K562 (cell line): ENCODE measurements at regions not wholly inside any gene's neighbourhood (a gene's known extent, or its start where the extent isn't known, plus 50 kb on each side); places are given as distances from the start of the nearest gene placed in this dataset.

Experiments
- ATF2 ChIP-seq: sonication (generic); formaldehyde crosslinking; IDR thresholded peaks from 2 replicates; pipeline ENCODE4 v1.8.1; 2022; ENCODE audit warnings: missing genetic modification reagents
- CHD2 ChIP-seq: IDR thresholded peaks from 2 replicates; pipeline ENCODE4 v1.6.1; 2011; ENCODE audit warnings: low read depth, low read length
- PHF21A ChIP-seq: fragments of 450-650 bp; IDR thresholded peaks from 2 replicates; pipeline ENCODE4 v1.6.1; 2017; ENCODE audit warnings: low read depth, borderline replicate concordance
- RCOR1 ChIP-seq, 2 experiments: IDR thresholded peaks; 2 replicates each; pipeline ENCODE4 v1.6.1; 2012; ENCODE audit warnings: low read depth in 2 of 2, low read length in 2 of 2, borderline replicate concordance in 1 of 2, improper control_type of control experiment in 1 of 2
- SREBF2 ChIP-seq: sonication (generic); formaldehyde crosslinking; IDR thresholded peaks from 2 replicates; pipeline ENCODE4 v1.4.0; 2020; ENCODE audit warnings: mild to moderate bottlenecking, missing genetic modification reagents
- TOE1 ChIP-seq, 2 experiments: fragments of 450-650 bp in 1 of 2; sonication (generic) in 1 of 2; formaldehyde crosslinking in 1 of 2; IDR thresholded peaks; 2 replicates each; pipeline versions ENCODE4 v1.7.1 to v1.8.0; 2016 to 2022; ENCODE audit warnings: borderline replicate concordance in 2 of 2, mild to moderate bottlenecking in 2 of 2, antibody characterized with exemption in 1 of 2, inconsistent platforms in 1 of 2, low read depth in 1 of 2, missing genetic modification reagents in 1 of 2, moderate library complexity in 1 of 2
- ZFP36 ChIP-seq: fragments of 150-350 bp; IDR thresholded peaks from 2 replicates; pipeline ENCODE4 v1.6.1; 2018; ENCODE audit warnings: low read length, low read depth; ENCODE audit not compliant: partially characterized antibody
- ZFX ChIP-seq: sonication (generic); formaldehyde crosslinking; IDR thresholded peaks from 2 replicates; pipeline ENCODE4 v1.8.0; 2022; ENCODE audit warnings: mild to moderate bottlenecking, missing genetic modification reagents, moderate library complexity
- ZNF830 ChIP-seq: fragments of 250-450 bp; sonication (Bioruptor Pico); IDR thresholded peaks from 2 replicates; pipeline ENCODE4 v1.5.0; 2021; ENCODE audit warnings: mild to moderate bottlenecking
- TF ChIP-seq, protein P1 (sequence below), 2 experiments: fragments of 450-650 bp in 1 of 2; sonication (generic) in 1 of 2; formaldehyde crosslinking; conservative IDR thresholded peaks; 2 replicates each; pipeline versions ENCODE4 v1.4.0 to v1.8.1; 2020 to 2022; ENCODE audit warnings: mild to moderate bottlenecking in 1 of 2, missing genetic modification reagents in 1 of 2
- TF ChIP-seq, protein P2 (sequence below): sonication (generic); formaldehyde crosslinking; IDR thresholded peaks from 2 replicates; pipeline ENCODE4 v1.4.0; 2020; ENCODE audit warnings: mild to moderate bottlenecking, missing genetic modification reagents
- TF ChIP-seq, protein P3 (sequence below), 2 experiments: fragments of 450-650 bp; formaldehyde crosslinking in 1 of 2; IDR thresholded peaks; 2 replicates each; pipeline versions ENCODE4 v1.4.0 to v1.6.1; 2014 to 2020; ENCODE audit warnings: mild to moderate bottlenecking in 2 of 2, borderline replicate concordance in 1 of 2, low read depth in 1 of 2
- TF ChIP-seq, protein P4 (sequence below): fragments of 450-650 bp; formaldehyde crosslinking; IDR thresholded peaks from 2 replicates; pipeline ENCODE4 v1.4.0; 2020; ENCODE audit warnings: mild to moderate bottlenecking, moderate library complexity

- TF ChIP-seq, protein P1, sequence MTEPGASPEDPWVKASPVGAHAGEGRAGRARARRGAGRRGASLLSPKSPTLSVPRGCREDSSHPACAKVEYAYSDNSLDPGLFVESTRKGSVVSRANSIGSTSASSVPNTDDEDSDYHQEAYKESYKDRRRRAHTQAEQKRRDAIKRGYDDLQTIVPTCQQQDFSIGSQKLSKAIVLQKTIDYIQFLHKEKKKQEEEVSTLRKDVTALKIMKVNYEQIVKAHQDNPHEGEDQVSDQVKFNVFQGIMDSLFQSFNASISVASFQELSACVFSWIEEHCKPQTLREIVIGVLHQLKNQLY (CRISPR knock-in tag; conservative IDR thresholded peaks at IDR 0.05), result no peak
- no peak for TF ChIP-seq PHF21A
- peak in 1 of 2 experiments; percentile 79; a peak in 1 of 4 replicates for TF ChIP-seq RCOR1 (IDR thresholded peaks at IDR 0.05; ENCODE audit: borderline replicate concordance in 1 of 2, low read depth in 2 of 2, low read length in 2 of 2)
- TF ChIP-seq CHD2, result peak; percentile 63
- no peak for TF ChIP-seq ZFX
- no peak for TF ChIP-seq SREBF2 (CRISPR knock-in tag)
- no peak for TF ChIP-seq TOE1 (IDR thresholded peaks at IDR 0.05; ENCODE audit: borderline replicate concordance)
- TF ChIP-seq TOE1 (CRISPR knock-in tag; IDR thresholded peaks at IDR 0.05; ENCODE audit: borderline replicate concordance, low read depth), result no peak
- no peak for TF ChIP-seq ZNF830 (CRISPR knock-in tag)
- TF ChIP-seq, protein P2, sequence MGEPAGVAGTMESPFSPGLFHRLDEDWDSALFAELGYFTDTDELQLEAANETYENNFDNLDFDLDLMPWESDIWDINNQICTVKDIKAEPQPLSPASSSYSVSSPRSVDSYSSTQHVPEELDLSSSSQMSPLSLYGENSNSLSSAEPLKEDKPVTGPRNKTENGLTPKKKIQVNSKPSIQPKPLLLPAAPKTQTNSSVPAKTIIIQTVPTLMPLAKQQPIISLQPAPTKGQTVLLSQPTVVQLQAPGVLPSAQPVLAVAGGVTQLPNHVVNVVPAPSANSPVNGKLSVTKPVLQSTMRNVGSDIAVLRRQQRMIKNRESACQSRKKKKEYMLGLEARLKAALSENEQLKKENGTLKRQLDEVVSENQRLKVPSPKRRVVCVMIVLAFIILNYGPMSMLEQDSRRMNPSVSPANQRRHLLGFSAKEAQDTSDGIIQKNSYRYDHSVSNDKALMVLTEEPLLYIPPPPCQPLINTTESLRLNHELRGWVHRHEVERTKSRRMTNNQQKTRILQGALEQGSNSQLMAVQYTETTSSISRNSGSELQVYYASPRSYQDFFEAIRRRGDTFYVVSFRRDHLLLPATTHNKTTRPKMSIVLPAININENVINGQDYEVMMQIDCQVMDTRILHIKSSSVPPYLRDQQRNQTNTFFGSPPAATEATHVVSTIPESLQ (CRISPR knock-in tag), result no peak
- TF ChIP-seq ATF2 (CRISPR knock-in tag), result no peak
- TF ChIP-seq, protein P3, sequence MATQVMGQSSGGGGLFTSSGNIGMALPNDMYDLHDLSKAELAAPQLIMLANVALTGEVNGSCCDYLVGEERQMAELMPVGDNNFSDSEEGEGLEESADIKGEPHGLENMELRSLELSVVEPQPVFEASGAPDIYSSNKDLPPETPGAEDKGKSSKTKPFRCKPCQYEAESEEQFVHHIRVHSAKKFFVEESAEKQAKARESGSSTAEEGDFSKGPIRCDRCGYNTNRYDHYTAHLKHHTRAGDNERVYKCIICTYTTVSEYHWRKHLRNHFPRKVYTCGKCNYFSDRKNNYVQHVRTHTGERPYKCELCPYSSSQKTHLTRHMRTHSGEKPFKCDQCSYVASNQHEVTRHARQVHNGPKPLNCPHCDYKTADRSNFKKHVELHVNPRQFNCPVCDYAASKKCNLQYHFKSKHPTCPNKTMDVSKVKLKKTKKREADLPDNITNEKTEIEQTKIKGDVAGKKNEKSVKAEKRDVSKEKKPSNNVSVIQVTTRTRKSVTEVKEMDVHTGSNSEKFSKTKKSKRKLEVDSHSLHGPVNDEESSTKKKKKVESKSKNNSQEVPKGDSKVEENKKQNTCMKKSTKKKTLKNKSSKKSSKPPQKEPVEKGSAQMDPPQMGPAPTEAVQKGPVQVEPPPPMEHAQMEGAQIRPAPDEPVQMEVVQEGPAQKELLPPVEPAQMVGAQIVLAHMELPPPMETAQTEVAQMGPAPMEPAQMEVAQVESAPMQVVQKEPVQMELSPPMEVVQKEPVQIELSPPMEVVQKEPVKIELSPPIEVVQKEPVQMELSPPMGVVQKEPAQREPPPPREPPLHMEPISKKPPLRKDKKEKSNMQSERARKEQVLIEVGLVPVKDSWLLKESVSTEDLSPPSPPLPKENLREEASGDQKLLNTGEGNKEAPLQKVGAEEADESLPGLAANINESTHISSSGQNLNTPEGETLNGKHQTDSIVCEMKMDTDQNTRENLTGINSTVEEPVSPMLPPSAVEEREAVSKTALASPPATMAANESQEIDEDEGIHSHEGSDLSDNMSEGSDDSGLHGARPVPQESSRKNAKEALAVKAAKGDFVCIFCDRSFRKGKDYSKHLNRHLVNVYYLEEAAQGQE (IDR thresholded peaks at IDR 0.05; ENCODE audit: borderline replicate concordance), result peak; percentile 48; the same call in 1 of the 2 replicates
- TF ChIP-seq, protein P3 (CRISPR knock-in tag; IDR thresholded peaks at IDR 0.05; ENCODE audit: low read depth), result no peak
- no peak for TF ChIP-seq ZFP36
- TF ChIP-seq, protein P4, sequence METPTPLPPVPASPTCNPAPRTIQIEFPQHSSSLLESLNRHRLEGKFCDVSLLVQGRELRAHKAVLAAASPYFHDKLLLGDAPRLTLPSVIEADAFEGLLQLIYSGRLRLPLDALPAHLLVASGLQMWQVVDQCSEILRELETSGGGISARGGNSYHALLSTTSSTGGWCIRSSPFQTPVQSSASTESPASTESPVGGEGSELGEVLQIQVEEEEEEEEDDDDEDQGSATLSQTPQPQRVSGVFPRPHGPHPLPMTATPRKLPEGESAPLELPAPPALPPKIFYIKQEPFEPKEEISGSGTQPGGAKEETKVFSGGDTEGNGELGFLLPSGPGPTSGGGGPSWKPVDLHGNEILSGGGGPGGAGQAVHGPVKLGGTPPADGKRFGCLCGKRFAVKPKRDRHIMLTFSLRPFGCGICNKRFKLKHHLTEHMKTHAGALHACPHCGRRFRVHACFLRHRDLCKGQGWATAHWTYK, result no peak
Measured at GRCh38 chr7:153190452-153190851, 430.9 kb downstream of the ACTR3B start (continued).
